AG04450 (cell line): ENCODE measurements at regions not wholly inside any gene's neighbourhood (a gene's known extent, or its start where the extent isn't known, plus 50 kb on each side); places are given as distances from the start of the nearest gene placed in this dataset.
"Not testable (repeated sequence)": the region's sequence is repeated elsewhere in the genome, so short reads cannot be mapped to it uniquely, and the experiment has no call there.

Source experiments
- CTCF ChIA-PET: fragments of 300-600, 350-600 bp; formaldehyde crosslinking; extraction: SDS; loops from one replicate; lab custom pipeline; 2022; ENCODE audit warnings: antibody characterized with exemption, inconsistent platforms; lab: Charles Lee
- POLR2A ChIA-PET: fragments of 350-600 bp; formaldehyde crosslinking; extraction: SDS; loops from one replicate; lab custom pipeline; 2021; ENCODE audit warnings: antibody characterized with exemption, inconsistent platforms; lab: Yijun Ruan, JAX
- DNase-seq: peaks from one replicate; pipeline ENCODE4 v3.0.0-alpha.2; 2011; ENCODE audit warnings: low read depth, low spot score
- H3K27ac ChIP-seq: one replicate; pipeline ENCODE4 v1.5.1; 2012; ENCODE audit warnings: low read depth, low read length, control low read depth
- H3K27me3 ChIP-seq: one replicate; pipeline ENCODE4 v1.6.0; 2012; ENCODE audit warnings: low read length; ENCODE audit not compliant: control insufficient read depth, insufficient read depth
- H3K4me3 ChIP-seq: 2 replicates; pipeline ENCODE4 v1.5.1; 2011; ENCODE audit warnings: mild to moderate bottlenecking, low read depth, low read length, control low read depth
- H3K9me3 ChIP-seq: 2 replicates; pipeline ENCODE4 v1.5.1; 2012; ENCODE audit warnings: low read length; ENCODE audit not compliant: control insufficient read depth, insufficient read depth
- CTCF ChIP-seq: IDR thresholded peaks from 2 replicates; pipeline ENCODE4 v1.5.1; 2011; ENCODE audit warnings: low read depth, low read length, control low read depth, inconsistent platforms

- H3K4me3 ChIP-seq, H3K27me3 ChIP-seq, H3K9me3 ChIP-seq, H3K27ac ChIP-seq, DNase-seq, CTCF ChIA-PET, POLR2A ChIA-PET: not testable (repeated sequence)
These were observed 75.6 kb downstream of the MRPL39 start for GRCh38 chr21:25531538-25532250.

DNA sequence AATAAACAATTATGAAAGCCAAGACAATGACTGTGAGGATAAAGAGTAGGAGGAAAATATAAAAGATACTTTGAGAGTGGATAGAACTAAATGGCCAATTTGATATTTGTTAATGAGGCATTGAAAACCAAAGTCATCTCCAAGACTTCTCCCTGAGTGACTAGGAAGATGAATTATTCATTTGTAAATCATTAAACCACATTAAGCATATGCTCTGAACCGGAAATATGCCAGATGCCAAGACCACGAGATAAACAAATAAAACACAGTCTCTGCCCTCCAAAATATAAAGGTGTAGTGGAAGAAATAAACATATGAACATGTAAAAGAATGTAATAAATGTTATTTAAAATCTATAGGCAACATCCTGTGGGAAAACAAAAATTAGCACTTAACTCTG lies 78.8 kb downstream of the MRPL39 start:
- CTCF ChIA-PET, result no interaction called here
- DNase-seq, result no peak
- no peaks in the 10 kb centered on the region for H3K27me3 ChIP-seq
- no peaks in the 10 kb centered on the region for H3K9me3 ChIP-seq
- POLR2A ChIA-PET, result no interaction called here
- H3K4me3 ChIP-seq, result no peak overlapping the region
- no peak for TF ChIP-seq CTCF
- no peak overlapping the region for H3K27ac ChIP-seq

- DNase-seq, result no peak
- Histone ChIP-seq H3K4me3 (no peak overlapping the region), H3K27ac (no peak overlapping the region), H3K9me3 (no peaks in the 10 kb centered on the region), H3K27me3 (no peaks in the 10 kb centered on the region)
- ChIA-PET POLR2A (no interaction called here), CTCF (no interaction called here)
- TF ChIP-seq CTCF, result no peak
These were observed 88.8 kb downstream of the MRPL39 start for GRCh38 chr21:25518491-25518911.

GRCh38 chr21:25515484-25516405 lies 91.5 kb downstream of the MRPL39 start:
- Histone ChIP-seq H3K27ac (no peak overlapping the region), H3K4me3 (no peak overlapping the region), H3K9me3 (no peaks in the 10 kb centered on the region), H3K27me3 (no peaks in the 10 kb centered on the region)
- TF ChIP-seq CTCF, result no peak
- ChIA-PET CTCF (no interaction called here), POLR2A (no interaction called here)
- peak; percentile 41 for DNase-seq

DNA sequence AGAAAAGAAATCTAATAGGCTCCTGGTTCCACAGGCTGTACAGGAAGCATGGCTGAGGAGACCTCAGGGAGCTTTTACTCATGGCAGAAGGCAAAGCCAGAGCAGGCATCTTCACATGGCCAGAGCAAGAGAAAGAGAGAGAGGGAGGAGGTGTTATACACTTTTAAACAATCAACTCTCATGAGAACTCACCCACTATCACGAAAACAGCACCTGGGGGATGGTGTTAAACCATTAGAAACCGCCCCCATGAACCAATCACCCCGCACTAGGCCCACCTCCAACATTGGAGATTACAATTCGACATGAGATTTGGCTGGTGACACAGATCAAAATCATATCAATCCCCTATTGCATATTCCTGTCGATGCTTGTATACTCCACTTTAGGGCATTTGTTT lies 93.5 kb downstream of the MRPL39 start:
- ChIA-PET POLR2A (no interaction called here), CTCF (no interaction called here)
- Histone ChIP-seq H3K27me3 (no peaks in the 10 kb centered on the region), H3K9me3 (no peaks in the 10 kb centered on the region), H3K4me3 (no peak overlapping the region), H3K27ac (no peak overlapping the region)
- no peak for TF ChIP-seq CTCF
- no peak for DNase-seq
